H9 (cell line): ENCODE measurements at regions not wholly inside any gene's neighbourhood (a gene's known extent, or its start where the extent isn't known, plus 50 kb on each side); places are given as distances from the start of the nearest gene placed in this dataset.

Experiments used
- DNase-seq: peaks from one replicate; pipeline ENCODE4 v3.0.0-alpha.2; 2017
- H2AFZ ChIP-seq: one replicate; pipeline ENCODE4 v1.6.1; 2013; ENCODE audit warnings: mild to moderate bottlenecking, low read length, control low read depth, moderate library complexity
- H2AK5ac ChIP-seq: 2 replicates; pipeline ENCODE4 v1.6.1; 2013; ENCODE audit warnings: low read length, control low read depth, mixed read lengths; ENCODE audit not compliant: insufficient read length
- H2BK120ac ChIP-seq: one replicate; pipeline ENCODE4 v1.6.1; 2013; ENCODE audit warnings: low read depth, mild to moderate bottlenecking, low read length, control low read depth, inconsistent platforms; ENCODE audit not compliant: poor library complexity, severe bottlenecking
- H2BK12ac ChIP-seq: 2 replicates; pipeline ENCODE4 v1.6.1; 2013; ENCODE audit warnings: low read length, control low read depth, mixed read lengths, low read depth; ENCODE audit not compliant: insufficient read length
- H2BK15ac ChIP-seq: 2 replicates; pipeline ENCODE4 v1.6.1; 2013; ENCODE audit warnings: low read depth, low read length, control low read depth
- H2BK20ac ChIP-seq: one replicate; pipeline ENCODE4 v1.6.1; 2013; ENCODE audit warnings: low read depth, mild to moderate bottlenecking, low read length, control low read depth, inconsistent platforms; ENCODE audit not compliant: poor library complexity, severe bottlenecking
- H2BK5ac ChIP-seq: 2 replicates; pipeline ENCODE4 v1.6.1; 2013; ENCODE audit warnings: low read length, control low read depth, mixed read lengths; ENCODE audit not compliant: insufficient read length
- H3K14ac ChIP-seq: 2 replicates; pipeline ENCODE4 v1.6.1; 2013; ENCODE audit warnings: low read length, control low read depth; ENCODE audit not compliant: insufficient read depth
- H3K18ac ChIP-seq: 2 replicates; pipeline ENCODE4 v1.6.1; 2013; ENCODE audit warnings: low read depth, mild to moderate bottlenecking, mixed read lengths, low read length, control low read depth; ENCODE audit not compliant: insufficient read length
- H3K23ac ChIP-seq: 2 replicates; pipeline ENCODE4 v1.6.1; 2013; ENCODE audit warnings: low read length, control low read depth, mixed read lengths, low read depth; ENCODE audit not compliant: insufficient read length
- H3K23me2 ChIP-seq: 2 replicates; pipeline ENCODE4 v1.6.1; 2013; ENCODE audit warnings: low read depth, mild to moderate bottlenecking, mixed read lengths, low read length, control low read depth; ENCODE audit not compliant: insufficient read length, poor library complexity, severe bottlenecking
- H3K27ac ChIP-seq: 2 replicates; pipeline ENCODE4 v1.5.1; 2013; ENCODE audit warnings: low read length, control low read depth, mixed read lengths, low read depth; ENCODE audit not compliant: insufficient read length
- H3K27me3 ChIP-seq: 2 replicates; pipeline ENCODE4 v1.6.1; 2013; ENCODE audit warnings: low read length, control low read depth, inconsistent platforms; ENCODE audit not compliant: insufficient read depth
- H3K4ac ChIP-seq: 2 replicates; pipeline ENCODE4 v1.6.1; 2013; ENCODE audit warnings: low read depth, mild to moderate bottlenecking, control low read depth, inconsistent platforms, low read length, moderate library complexity
- H3K4me1 ChIP-seq: 2 replicates; pipeline ENCODE4 v1.6.1; 2013; ENCODE audit warnings: low read length, control low read depth, inconsistent platforms; ENCODE audit not compliant: insufficient read depth
- H3K4me2 ChIP-seq: 2 replicates; pipeline ENCODE4 v1.6.1; 2013; ENCODE audit warnings: low read length, control low read depth, mixed read lengths; ENCODE audit not compliant: insufficient read length, insufficient read depth
- H3K56ac ChIP-seq: 2 replicates; pipeline ENCODE4 v1.6.1; 2013; ENCODE audit warnings: low read depth, mild to moderate bottlenecking, mixed read lengths, low read length, control low read depth; ENCODE audit not compliant: insufficient read length
- H3K79me1 ChIP-seq: 2 replicates; pipeline ENCODE4 v1.6.1; 2013; ENCODE audit warnings: low read depth, mild to moderate bottlenecking, moderate library complexity, low read length, control low read depth, inconsistent platforms; ENCODE audit not compliant: insufficient read depth, poor library complexity, severe bottlenecking
- H3K79me2 ChIP-seq: 2 replicates; pipeline ENCODE4 v1.6.1; 2013; ENCODE audit warnings: low read length, control low read depth, inconsistent platforms; ENCODE audit not compliant: insufficient read depth
- H3K9ac ChIP-seq: 2 replicates; pipeline ENCODE4 v1.6.1; 2013; ENCODE audit warnings: low read length, control low read depth, mixed read lengths; ENCODE audit not compliant: insufficient read length; ENCODE audit errors: extremely low read depth
- H3K9me3 ChIP-seq: one replicate; pipeline ENCODE4 v1.6.1; 2013; ENCODE audit warnings: low read depth, low read length, inconsistent platforms; ENCODE audit not compliant: control insufficient read depth
- H3T11ph ChIP-seq: one replicate; pipeline ENCODE4 v1.6.1; 2013; ENCODE audit warnings: mild to moderate bottlenecking, low read length, control low read depth, inconsistent platforms
- H4K20me1 ChIP-seq: one replicate; pipeline ENCODE4 v1.6.1; 2013; ENCODE audit not compliant: control insufficient read depth, insufficient read length, insufficient read depth
- H4K5ac ChIP-seq: 2 replicates; pipeline ENCODE4 v1.6.1; 2013; ENCODE audit warnings: low read depth, mild to moderate bottlenecking, mixed read lengths, low read length, control low read depth; ENCODE audit not compliant: insufficient read length
- H4K8ac ChIP-seq: replicated peaks from 2 replicates; pipeline ENCODE4 v1.6.1; 2013; ENCODE audit warnings: low read length, control low read depth, mixed read lengths, low read depth; ENCODE audit not compliant: insufficient read length
- H4K91ac ChIP-seq: 2 replicates; pipeline ENCODE4 v1.6.1; 2013; ENCODE audit warnings: low read depth, mild to moderate bottlenecking, moderate library complexity, mixed read lengths, low read length, control low read depth; ENCODE audit not compliant: insufficient read length
- H3K27ac Mint-ChIP-seq, 3 experiments: 2 replicates in 2 of 3; 3 replicates in 1 of 3; pipeline ENCODE4 v1.8.0; 2020 to 2021; ENCODE audit warnings: mixed read lengths in 3 of 3, mild to moderate bottlenecking in 1 of 3, moderate library complexity in 1 of 3
- H3K27me3 Mint-ChIP-seq: 2 replicates; pipeline ENCODE4 v1.8.0; 2021; ENCODE audit warnings: low read depth, mild to moderate bottlenecking, moderate library complexity, mixed read lengths
- H3K36me3 Mint-ChIP-seq, 3 experiments: 2 replicates in 2 of 3; 3 replicates in 1 of 3; pipeline ENCODE4 v1.8.0; 2020 to 2021; ENCODE audit warnings: low read depth in 3 of 3, mixed read lengths in 3 of 3; ENCODE audit not compliant: insufficient read depth in 1 of 3
- H3K4me1 Mint-ChIP-seq, 2 experiments: 2 replicates each; pipeline ENCODE4 v1.8.0; 2020; ENCODE audit warnings: mixed read lengths in 2 of 2
- H3K4me3 Mint-ChIP-seq, 2 experiments: 2 replicates in 1 of 2; 3 replicates in 1 of 2; pipeline ENCODE4 v1.8.0; 2020 to 2021; ENCODE audit warnings: mild to moderate bottlenecking in 2 of 2, mixed read lengths in 2 of 2, moderate library complexity in 1 of 2
- H3K9me3 Mint-ChIP-seq, 2 experiments: 2 replicates in 1 of 2; 3 replicates in 1 of 2; pipeline ENCODE4 v1.8.0; 2020; ENCODE audit warnings: mild to moderate bottlenecking in 2 of 2, mixed read lengths in 2 of 2, moderate library complexity in 1 of 2
- CTCF ChIP-seq: fragments of 200-600 bp; sonication (generic); conservative IDR thresholded peaks from 3 replicates; pipeline ENCODE4 v1.8.0; 2021; ENCODE audit warnings: antibody characterized with exemption, mild to moderate bottlenecking
- WGBS: extraction: QIAGEN DNeasy Blood & Tissue Kit; methylation state at CpG from one replicate; pipeline ENCODE4 v1.1.7; 2013; ENCODE audit warnings: missing lambda C conversion rate, low lambda C conversion rate, mixed read lengths; ENCODE audit not compliant: insufficient read length; ENCODE audit errors: extremely low coverage; 5-methylcytosine and 5-hydroxymethylcytosine counted together

- DNase-seq = no peak
- Histone ChIP-seq H3K23ac (no peak overlapping the region), H2BK12ac (no peak overlapping the region), H3T11ph (no peak overlapping the region), H3K79me2 (no peaks in the 10 kb centered on the region), H4K91ac (no peak overlapping the region), H2BK5ac (no peak overlapping the region), H3K27me3 (no peaks in the 10 kb centered on the region), H3K4ac (no peak overlapping the region), H3K79me1 (no peaks in the 10 kb centered on the region), H2AK5ac (no peak overlapping the region), H2AFZ (no peak overlapping the region), H2BK120ac (no peak overlapping the region), H2BK15ac (no peak overlapping the region), H4K5ac (no peak overlapping the region), H4K20me1 (no peaks in the 10 kb centered on the region), H3K9ac (no peak overlapping the region), H3K9me3 (no peaks in the 10 kb centered on the region), H3K4me1 (peaks cover 7% of the 10 kb centered on the region), H3K56ac (no peak overlapping the region), H3K27ac (no peak overlapping the region), H3K4me2 (no peak overlapping the region), H3K23me2 (no peaks in the 10 kb centered on the region), H3K18ac (no peak overlapping the region), H3K14ac (no peak overlapping the region), H2BK20ac (no peak overlapping the region), H4K8ac (no peak overlapping the region)
- WGBS = no CpG with 5 or more reads among the region's 4 CpGs
- Mint-ChIP-seq H3K9me3 (peaks cover 4 to 5% of the 10 kb centered on the region in 2 experiments; a peak in 4 of 5 replicates), H3K27me3 (no peaks in the 10 kb centered on the region), H3K36me3 (peaks cover 0 to 9% (median 0%) of the 10 kb centered on the region in 3 experiments; a peak in 4 of 7 replicates), H3K27ac (no peak overlapping the region), H3K4me1 (peaks cover 19 to 23% of the 10 kb centered on the region in 2 experiments), H3K4me3 (no peak overlapping the region)
- no peak for TF ChIP-seq CTCF
Measured at GRCh38 chr7:46675456-46675855, 754.4 kb upstream of the IGFBP3 start.
